GM12891 (cell line): ENCODE measurements at regions not wholly inside any gene's neighbourhood (a gene's known extent, or its start where the extent isn't known, plus 50 kb on each side); places are given as distances from the start of the nearest gene placed in this dataset.

Experiments used
- DNase-seq: peaks from one replicate; pipeline ENCODE4 v3.0.0; 2011; ENCODE audit warnings: low spot score; ENCODE audit not compliant: insufficient read length
- FAIRE-seq: peaks from 2 replicates; lab custom pipeline; 2011; peaks lifted over from hg19 to GRCh38; lab: Jason Lieb, UNC
- PAX5 ChIP-seq: IDR thresholded peaks from 2 replicates; pipeline ENCODE4 v1.6.1; 2011; ENCODE audit warnings: low read length, moderate library complexity, mild to moderate bottlenecking; ENCODE audit not compliant: insufficient read depth, severe bottlenecking
- POLR2A ChIP-seq: IDR thresholded peaks from 2 replicates; pipeline ENCODE4 v1.6.1; 2011; ENCODE audit warnings: low read depth, low read length, control low read depth
- POLR2AphosphoS5 ChIP-seq: IDR thresholded peaks from 2 replicates; pipeline ENCODE4 v1.6.1; 2011; ENCODE audit warnings: low read depth, low read length, control low read depth
- POU2F2 ChIP-seq: IDR thresholded peaks from 2 replicates; pipeline ENCODE4 v1.6.1; 2011; ENCODE audit warnings: low read depth, mild to moderate bottlenecking, control low read depth, low read length, moderate library complexity
- SPI1 ChIP-seq: IDR thresholded peaks from 2 replicates; pipeline ENCODE4 v1.6.1; 2011; ENCODE audit warnings: low read depth, low read length, control low read depth
- TAF1 ChIP-seq: IDR thresholded peaks from 2 replicates; pipeline ENCODE4 v1.6.1; 2011; ENCODE audit warnings: low read depth, low read length, control low read depth

- no peak for FAIRE-seq
- DNase-seq: no peak
- TF ChIP-seq SPI1 (no peak), POLR2A (no peak), POU2F2 (no peak), POLR2AphosphoS5 (no peak), TAF1 (no peak), PAX5 (no peak)
Measured at GRCh38 chr10:89853781-89854191, 152.4 kb downstream of the KIF20B start.

DNA sequence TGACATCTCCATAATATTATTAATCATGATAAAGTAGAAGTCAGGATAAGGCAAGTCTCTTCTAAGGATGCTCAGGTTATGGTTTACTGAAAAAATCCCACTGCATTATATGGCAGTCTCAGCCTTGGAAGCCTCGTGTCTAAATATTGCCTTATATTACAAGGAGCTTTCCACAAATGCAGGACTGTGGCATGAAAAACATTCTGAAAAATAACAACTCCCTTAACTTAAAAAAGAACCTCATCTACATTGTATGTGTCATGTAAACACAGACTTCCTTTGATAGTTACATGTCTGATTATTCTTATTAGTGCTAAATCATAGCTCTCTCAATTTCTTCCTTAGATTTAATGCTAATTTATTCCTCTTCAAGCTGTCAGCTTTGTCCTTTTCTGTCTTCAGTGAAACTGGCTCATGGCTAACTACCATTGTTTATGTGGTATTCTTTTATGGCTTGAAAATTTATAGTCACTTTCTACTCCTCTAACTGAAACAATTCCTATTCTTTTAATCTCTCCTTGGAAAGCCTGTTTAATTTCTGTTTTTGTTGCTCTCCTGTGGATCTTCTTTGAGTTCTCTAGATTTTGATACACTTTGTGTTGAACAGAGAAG, 156.1 kb downstream of the KIF20B start:
- DNase-seq (no peak), FAIRE-seq (no peak)

GRCh38 chr10:89861199-89861573, 159.8 kb downstream of the KIF20B start:
- FAIRE-seq (no peak), DNase-seq (no peak)
- no peak for TF ChIP-seq POU2F2
- no peak for TF ChIP-seq POLR2A
- TF ChIP-seq SPI1: no peak
- TF ChIP-seq TAF1: no peak
- TF ChIP-seq POLR2AphosphoS5: no peak
- no peak for TF ChIP-seq PAX5

More for the DNA sequence above, 156.1 kb downstream of the KIF20B start:
- TF ChIP-seq TAF1: no peak
- no peak for TF ChIP-seq POLR2A
- TF ChIP-seq PAX5: no peak
- no peak for TF ChIP-seq SPI1
- no peak for TF ChIP-seq POU2F2
- no peak for TF ChIP-seq POLR2AphosphoS5

GRCh38 chr10:89861584-89862301, 160.4 kb downstream of the KIF20B start:
- peak; percentile 83 for FAIRE-seq
- DNase-seq: no peak
- TF ChIP-seq SPI1: no peak
- no peak for TF ChIP-seq POLR2A
- TF ChIP-seq TAF1: no peak
- peak; percentile 30; the same call in 1 of the 2 replicates for TF ChIP-seq POU2F2
- no peak for TF ChIP-seq PAX5
- TF ChIP-seq POLR2AphosphoS5: no peak

- FAIRE-seq: peak; percentile 5
Measured at GRCh38 chr10:89867964-89868363, 166.6 kb downstream of the KIF20B start.

DNA sequence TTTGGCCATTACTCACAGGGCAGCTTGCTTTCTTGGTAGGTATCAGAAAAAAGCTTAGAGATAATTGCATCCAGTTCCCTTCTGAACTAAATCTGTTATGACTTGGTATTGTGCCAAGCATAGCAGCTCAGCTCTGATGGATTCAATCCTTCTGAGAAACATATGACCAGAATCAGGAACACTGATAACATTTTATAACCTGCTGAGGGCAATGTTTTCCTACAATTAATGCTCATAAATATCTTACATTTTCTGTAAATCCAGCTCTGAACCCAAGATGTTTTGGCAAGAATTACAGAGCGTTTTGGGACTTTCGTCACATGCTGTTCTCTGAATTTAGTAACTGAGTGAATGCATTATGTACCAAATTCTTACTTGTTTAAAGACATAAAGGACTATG, 167.8 kb downstream of the KIF20B start:
- FAIRE-seq (no peak), DNase-seq (no peak)
- no peak for TF ChIP-seq PAX5
- no peak for TF ChIP-seq TAF1
- no peak for TF ChIP-seq POLR2AphosphoS5
- TF ChIP-seq POLR2A: no peak
- no peak for TF ChIP-seq SPI1

More at GRCh38 chr10:89867964-89868363, 166.6 kb downstream of the KIF20B start:
- TF ChIP-seq TAF1: no peak
- TF ChIP-seq POU2F2: no peak
- TF ChIP-seq PAX5: no peak
- no peak for TF ChIP-seq POLR2AphosphoS5
- TF ChIP-seq POLR2A: no peak
- no peak for TF ChIP-seq SPI1
- DNase-seq: no peak

DNA sequence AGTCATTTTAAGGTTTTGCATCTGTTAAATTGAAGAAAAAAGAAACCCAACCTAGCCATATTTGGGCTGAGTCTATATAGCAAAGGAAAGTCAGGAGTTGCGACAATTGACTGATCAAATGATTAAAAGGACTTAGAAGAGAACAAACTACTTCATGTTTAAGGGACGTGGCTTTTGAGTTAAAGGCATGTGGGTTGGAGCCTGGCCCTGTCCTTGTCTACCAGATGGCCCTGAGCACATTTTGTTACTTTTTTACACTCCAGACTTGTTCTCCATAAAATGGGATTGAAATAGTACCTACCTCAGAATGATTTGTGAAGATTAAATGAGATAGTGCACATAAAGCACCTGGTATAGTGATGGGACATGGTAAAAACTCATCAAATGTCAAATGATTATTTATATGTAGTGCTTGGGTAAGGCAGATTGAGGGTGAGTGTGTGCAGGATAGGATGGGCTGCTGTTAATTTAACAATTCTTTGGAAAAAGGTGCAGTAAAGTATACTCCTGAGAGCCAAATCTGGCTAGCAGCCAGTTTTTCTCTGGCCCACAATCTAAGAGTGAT, 168.3 kb downstream of the KIF20B start:
- FAIRE-seq (no peak), DNase-seq (no peak)
- TF ChIP-seq POU2F2 (no peak), SPI1 (no peak), PAX5 (no peak), POLR2AphosphoS5 (no peak), TAF1 (no peak), POLR2A (no peak)

- DNase-seq: no peak
- TF ChIP-seq POU2F2 (no peak), SPI1 (no peak), POLR2AphosphoS5 (no peak), POLR2A (no peak), TAF1 (no peak), PAX5 (no peak)
- FAIRE-seq: no peak
Measured at GRCh38 chr10:89870936-89871335, 169.5 kb downstream of the KIF20B start.

GRCh38 chr10:89873055-89873454, 171.7 kb downstream of the KIF20B start:
- no peak for DNase-seq
- TF ChIP-seq POLR2AphosphoS5: no peak
- no peak for TF ChIP-seq PAX5
- peak; percentile 92 for TF ChIP-seq POU2F2
- TF ChIP-seq SPI1: no peak
- TF ChIP-seq TAF1: no peak
- no peak for TF ChIP-seq POLR2A
- peak; percentile 80 for FAIRE-seq

GRCh38 chr10:89875557-89875956, 174.2 kb downstream of the KIF20B start:
- TF ChIP-seq POLR2AphosphoS5: no peak
- TF ChIP-seq POLR2A: no peak
- TF ChIP-seq PAX5: no peak
- no peak for TF ChIP-seq POU2F2
- no peak for TF ChIP-seq SPI1
- TF ChIP-seq TAF1: no peak
- DNase-seq (no peak), FAIRE-seq (no peak)
